ENCODE measurements at regions not wholly inside any gene's neighbourhood (a gene's known extent, or its start where the extent isn't known, plus 50 kb on each side); places are given as distances from the start of the nearest gene placed in this dataset.
"Not testable (repeated sequence)": the region's sequence is repeated elsewhere in the genome, so short reads cannot be mapped to it uniquely, and the experiment has no call there.

DNA sequence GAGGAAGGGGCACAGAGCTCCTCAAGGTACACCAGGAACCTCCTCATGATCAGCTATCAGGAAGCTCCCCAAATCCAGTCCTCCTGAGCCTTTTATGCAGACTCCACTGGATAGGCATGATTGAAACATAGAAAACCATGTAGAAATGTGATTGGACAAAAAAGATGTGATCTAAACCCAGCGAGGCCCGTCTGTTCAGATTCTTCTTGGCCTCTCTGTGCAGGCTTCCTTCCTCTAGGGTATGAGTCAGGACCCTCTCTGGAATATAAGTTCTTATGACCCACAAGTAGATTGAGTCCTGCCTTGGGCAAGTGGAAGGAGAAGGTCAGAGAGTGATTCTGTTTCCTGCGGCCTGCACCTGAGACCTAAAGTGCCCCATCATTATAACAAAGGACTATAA, 166.3 kb downstream of the PHLDA1 start:
- no peak for DNase-seq (ENCODE audit: low spot score)

DNA sequence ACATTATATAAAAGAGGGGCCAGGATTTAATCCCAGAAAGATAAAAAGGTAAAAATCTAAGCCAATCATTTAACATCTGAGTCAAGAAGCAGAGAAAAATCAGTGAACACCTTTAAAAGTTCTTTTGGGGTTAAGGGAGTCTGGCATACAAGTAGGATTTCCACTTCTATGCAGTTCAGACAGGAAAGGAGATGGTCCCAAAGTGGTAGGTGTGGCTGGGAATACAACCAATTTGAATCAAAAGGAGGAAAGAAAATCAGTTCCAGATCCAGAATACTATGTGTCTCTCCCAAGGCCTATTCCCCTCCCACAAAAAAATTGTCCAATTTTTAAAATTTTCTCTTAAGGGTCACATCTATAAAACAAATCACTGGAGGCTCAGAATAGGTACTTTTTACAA, 167.4 kb downstream of the PHLDA1 start:
- no peak for DNase-seq (ENCODE audit: low spot score)

- no peak for DNase-seq (ENCODE audit: low spot score)
These were observed 168.0 kb downstream of the PHLDA1 start for GRCh38 chr12:75863533-75863932.

DNA sequence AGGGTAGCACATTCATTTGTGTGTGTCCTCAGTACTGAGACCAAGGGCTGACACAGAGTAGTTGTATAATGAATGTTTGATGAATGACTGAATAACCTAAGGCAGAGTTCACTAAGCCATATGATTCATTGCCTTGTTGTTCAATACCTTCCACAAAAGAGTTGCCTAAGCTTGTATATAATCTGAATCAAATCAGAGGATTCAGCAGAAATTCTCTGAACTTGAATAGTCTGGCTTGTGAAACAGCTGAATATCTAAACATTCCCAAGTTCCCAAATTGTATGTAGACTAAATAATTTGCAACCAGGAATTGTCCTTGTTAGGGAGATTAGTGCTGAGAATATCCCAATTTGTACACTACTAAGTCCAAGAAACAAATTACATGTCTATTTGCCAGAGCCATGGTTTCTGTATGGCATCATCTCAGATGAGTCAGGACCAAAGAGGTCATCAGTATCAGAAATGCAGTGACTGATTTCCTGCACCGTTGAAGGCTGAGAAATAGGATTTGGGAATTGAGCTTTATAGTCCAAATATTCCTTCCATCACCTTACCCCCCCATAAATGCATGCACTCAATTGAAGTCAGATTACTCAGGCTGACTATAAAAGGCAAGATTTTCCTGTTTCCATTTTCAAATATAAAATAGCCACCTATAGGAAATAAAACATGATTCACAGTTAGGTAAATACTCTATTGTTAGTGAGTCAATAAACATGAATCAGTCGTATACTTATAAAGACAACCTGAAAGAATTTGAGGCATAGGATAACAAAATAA, 168.7 kb downstream of the PHLDA1 start:
- no peak for DNase-seq (ENCODE audit: low spot score)

- DNase-seq (ENCODE audit: low spot score) = no peak
These were observed 171.7 kb downstream of the PHLDA1 start for GRCh38 chr12:75859868-75860267.

DNA sequence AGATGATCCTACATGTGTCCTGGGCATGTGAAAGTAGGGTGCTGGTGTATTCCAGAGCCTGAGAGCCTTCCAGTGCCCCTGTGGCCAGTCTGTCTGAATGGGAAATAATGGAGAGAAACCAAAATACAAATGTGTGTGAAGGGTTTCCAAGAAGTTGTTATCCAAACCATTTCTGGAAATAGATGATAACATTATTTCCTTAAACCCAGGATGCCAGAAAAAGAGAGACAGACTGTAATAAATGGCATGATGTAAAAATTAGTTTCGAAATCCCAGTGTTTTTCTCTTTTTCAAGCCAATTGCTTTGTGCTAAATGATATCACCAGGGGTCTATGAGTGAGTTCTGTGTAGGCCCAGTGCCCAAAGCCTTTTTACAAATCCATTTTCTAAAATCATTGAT, 175.3 kb downstream of the PHLDA1 start:
- DNase-seq (ENCODE audit: low spot score) = no peak

- DNase-seq (ENCODE audit: low spot score) = no peak
These were observed 176.2 kb downstream of the PHLDA1 start for GRCh38 chr12:75855360-75855759.

GRCh38 chr12:75854681-75855309, 176.8 kb downstream of the PHLDA1 start:
- DNase-seq (ENCODE audit: low spot score) = no peak

DNA sequence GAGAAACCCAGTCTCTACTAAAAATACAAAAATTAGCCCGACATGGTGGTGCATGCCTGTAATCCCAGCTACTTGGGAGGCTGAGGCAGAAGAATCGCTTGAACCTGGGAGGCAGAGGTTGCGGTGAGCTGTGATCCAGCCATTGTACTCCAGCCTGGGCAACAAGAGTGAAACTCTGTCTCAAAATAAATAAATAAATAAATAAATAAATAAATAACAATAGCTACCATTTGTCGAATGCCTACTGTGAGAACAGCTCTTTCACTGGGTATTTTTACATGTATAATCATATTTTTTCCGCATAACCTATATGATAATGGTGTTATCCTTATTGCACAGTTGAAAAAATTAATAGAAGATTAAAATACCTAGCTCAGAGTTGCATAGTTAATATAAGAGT, 177.4 kb downstream of the PHLDA1 start:
- not testable (repeated sequence) for DNase-seq (ENCODE audit: low spot score)

DNA sequence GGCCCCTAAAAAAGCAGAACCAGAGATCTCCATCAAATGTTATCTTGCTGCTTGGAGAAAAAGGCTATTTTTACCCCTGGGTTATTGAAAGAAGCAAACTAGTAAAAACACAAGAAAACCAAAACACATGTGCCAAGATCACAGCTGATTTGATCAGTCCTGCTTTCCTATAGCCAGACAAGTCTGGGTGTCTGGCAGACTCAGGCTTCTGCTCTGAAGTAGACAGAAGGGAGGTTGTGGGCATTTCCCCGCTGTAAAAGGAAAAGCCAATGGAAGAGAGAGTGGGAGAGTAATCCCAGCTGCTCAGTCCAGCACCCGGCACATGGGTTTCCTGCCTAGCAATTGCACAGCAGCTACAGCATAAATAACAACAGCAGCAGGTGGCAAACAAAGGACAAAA, 177.9 kb downstream of the PHLDA1 start:
- DNase-seq (ENCODE audit: low spot score) = no peak

DNA sequence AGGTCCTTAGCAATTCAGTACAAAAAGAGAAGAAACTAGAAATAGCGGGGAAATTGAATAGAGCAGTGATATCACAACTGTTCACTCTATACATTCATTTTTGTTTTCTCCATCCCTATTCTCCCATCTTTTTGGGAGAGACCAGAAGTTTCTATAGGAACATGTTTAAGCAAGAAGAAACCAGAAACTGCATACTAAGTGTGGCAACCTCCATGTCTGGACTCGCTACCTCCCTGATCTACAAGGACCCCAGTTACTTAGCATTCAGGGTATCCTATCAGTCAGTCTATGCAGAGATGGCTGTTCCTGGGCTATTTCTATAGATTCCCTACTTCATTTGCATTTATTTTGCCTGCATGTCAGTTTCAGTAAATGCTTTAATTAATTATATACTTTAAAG, 178.6 kb downstream of the PHLDA1 start:
- DNase-seq (ENCODE audit: low spot score) = no peak

DNA sequence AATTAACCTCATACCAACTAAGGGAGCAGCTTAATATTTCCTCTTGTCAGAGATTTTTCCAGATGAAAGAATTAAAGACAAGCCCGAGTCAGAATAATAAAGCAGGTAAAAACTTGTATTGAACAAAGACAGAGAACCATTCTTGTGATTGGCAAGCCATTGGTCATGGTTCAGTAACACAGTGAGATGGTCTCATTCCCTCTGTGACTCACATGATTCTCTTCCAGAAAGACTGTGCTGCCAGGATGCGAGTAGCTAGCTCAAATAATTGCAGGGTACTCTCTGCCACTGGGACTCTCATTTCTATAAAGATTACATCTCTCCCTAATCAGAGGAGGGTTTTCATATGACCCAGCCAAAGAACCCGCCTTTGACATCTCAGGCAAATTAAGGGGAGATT, 179.4 kb downstream of the PHLDA1 start:
- no peak for DNase-seq (ENCODE audit: low spot score)

DNA sequence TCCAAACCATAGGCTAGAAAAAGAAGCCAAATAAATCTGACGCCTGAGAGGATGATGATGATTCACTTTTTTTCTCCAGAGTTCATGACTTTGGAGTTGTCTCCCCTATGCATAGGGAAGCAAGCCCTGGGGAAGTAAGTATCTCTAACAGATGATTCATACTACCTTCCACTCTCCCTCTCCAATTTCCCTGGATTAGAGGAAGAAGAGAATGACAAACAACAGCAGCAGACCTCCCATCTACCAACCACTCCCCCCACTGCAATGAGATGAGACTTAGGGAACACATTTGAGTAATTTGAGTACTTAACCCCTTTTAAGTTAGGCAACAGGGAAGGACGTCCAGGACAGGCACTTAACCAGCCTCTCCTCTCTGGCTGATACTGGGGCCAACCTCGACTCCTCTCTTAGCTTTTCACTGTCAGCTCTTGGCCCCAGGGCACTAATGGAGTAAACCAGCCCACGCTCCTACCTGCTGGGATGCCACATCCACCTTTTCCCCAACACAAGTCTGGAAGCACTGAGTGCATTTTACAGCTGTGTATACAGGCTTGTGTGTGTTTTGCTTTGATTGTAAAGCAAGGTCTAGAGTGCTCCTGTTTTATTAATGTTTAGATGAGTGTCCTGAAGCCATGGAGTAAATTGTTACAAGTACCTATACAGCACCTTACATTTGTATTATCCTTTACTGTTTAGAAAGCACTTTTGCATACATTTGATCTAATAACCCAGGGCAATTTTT, 180.7 kb downstream of the PHLDA1 start:
- DNase-seq (ENCODE audit: low spot score) = no peak

GRCh38 chr12:75848961-75849360, 182.6 kb downstream of the PHLDA1 start:
- DNase-seq (ENCODE audit: low spot score) = no peak

DNA sequence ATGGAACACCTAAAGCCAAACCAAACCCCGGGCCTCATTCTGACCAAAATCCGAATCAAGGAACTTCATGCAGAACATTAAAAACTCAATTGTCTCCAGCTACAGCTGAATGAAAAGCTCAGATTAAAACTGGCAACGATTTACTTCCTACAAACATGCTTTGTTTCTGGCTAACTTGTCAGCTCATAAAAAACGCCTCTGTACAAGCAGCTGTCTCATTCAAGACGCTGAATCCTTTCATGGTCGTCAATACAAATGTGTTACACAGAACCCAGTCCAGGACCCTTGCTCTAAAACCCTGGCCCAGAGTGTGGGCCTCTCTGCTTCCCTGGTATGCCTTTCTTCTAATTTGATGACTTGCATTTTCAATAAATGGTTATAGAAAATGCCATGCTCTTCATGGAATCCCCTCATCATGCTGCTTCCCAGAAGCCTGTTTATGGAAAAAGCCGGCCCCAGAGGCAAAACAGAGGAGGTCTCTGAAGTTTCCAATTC, 183.1 kb downstream of the PHLDA1 start:
- DNase-seq (ENCODE audit: low spot score) = peak; percentile 71

DNA sequence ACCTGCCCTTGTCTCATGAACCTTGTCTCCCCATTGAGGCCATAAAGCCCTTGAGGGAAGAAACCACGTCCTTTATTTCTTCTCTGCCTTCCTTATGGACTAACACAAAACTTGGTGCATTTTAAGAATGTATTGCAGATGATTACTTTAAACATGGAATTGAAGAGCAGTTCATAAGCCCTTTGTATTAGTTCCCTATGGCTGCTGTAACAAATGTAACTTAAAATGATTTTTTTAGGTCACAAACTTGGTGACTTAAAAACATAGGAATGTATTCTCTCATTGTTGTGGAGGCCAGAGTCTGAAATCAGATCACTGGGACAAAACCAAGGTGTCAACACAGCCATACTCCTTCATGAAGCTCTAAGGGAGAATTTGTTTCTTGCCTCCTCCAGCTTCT, 185.5 kb downstream of the PHLDA1 start:
- no peak for DNase-seq (ENCODE audit: low spot score)

DNA sequence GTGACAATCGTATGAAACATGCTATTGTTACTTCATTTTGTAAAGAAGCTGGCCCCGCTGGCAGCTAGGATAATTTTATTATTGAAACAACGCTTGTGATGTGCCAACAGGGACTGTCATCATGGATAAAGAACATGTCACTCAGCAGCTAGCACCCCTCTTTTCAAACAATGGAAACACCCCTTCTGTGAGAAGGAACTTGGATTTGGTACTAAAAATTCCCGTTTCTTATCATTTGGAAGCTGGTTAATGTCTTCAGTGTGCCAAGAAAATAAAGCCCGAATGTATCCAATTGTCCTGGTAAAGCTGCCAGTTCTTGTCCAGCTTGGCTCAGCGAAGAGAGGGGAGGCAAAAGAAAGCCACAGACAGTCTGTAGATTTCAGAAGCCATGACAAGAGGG, 186.6 kb downstream of the PHLDA1 start:
- DNase-seq (ENCODE audit: low spot score) = no peak

DNA sequence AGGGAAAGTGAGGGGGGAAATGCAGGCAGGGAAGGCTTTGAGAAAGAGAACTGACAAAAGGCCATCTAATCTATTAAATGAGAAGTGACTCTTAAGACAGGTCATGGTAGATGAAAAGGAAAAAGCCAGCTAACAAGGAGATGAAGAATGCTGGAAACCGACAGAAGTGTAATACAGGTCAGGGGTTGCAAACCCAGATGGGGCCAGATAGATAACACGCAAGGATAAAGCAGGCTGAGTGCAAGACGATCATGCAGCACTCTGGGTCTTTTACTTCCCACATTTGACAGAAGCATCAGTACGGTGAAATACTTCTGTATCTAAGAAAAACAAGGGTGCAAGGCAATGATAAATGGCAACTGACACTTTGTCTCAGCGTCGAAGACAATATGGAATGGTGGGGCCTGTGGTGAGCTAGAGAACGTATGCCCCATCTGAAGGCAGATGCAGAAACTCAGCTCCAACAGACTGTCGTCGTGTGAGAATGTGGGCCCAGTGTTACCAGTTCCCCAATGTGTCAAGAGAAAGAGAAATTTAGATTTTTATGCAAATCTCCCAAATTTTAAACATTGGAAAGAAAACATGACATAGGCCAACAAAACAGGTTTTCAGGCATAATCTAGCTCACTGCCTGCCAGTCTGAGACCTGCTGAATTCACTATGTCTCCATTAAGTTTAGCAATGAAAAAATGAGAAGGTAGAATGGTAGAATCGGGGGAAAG, 187.4 kb downstream of the PHLDA1 start:
- no peak for DNase-seq (ENCODE audit: low spot score)

- DNase-seq (ENCODE audit: low spot score) = peak; percentile 32
These were observed 189.5 kb downstream of the PHLDA1 start for GRCh38 chr12:75842090-75842489.

DNA sequence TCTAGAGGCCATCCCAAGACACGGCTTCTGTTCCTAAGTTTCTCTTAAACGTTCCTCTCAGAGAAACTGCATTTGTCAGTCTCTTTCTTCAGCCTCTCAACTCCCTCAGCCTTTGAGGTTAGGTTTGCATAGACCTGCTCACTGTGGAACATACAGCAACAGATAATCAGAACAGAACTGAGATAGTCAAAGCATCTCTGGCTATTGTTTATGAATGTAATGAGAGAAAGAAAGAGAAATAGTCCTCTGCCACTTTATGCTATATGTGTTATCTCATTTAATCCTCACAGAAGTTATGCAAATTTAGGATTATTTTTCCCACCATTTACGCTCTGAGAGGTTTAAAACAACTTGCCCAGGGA, 190.6 kb downstream of the PHLDA1 start:
- DNase-seq (ENCODE audit: low spot score) = no peak

DNA sequence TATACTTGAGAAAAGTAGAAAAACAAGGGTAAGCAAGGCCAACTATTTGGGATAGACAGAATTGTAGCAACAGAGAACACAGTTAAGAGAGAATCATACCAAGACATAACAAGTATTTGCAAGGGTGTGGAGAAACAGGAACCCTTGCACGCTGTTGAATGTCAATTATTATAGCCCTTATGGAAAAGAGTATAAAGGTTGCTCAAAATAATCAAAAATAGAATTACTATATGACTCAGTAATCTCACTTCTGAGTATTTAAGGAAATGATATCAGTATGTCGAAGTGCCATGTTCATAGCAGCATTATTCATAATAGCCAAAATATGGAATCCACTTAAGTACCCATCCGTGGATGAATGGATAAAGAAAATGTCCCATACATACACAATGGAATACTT, 193.3 kb downstream of the PHLDA1 start:
- DNase-seq (ENCODE audit: low spot score) = no peak

GRCh38 chr12:75837700-75838099, 193.9 kb downstream of the PHLDA1 start:
- peak; percentile 12 for DNase-seq (ENCODE audit: low spot score)

All from Ammon's horn (tissue), 1 donor.